ENCODE measurements at regions not wholly inside any gene's neighbourhood (a gene's known extent, or its start where the extent isn't known, plus 50 kb on each side); places are given as distances from the start of the nearest gene placed in this dataset.

- DNase-seq, result peak; percentile 43
- intact Hi-C loops (cut with DNase I), result no loop called here
- ATAC-seq, result peak; percentile 74 to 76
Observed at GRCh38 chr16:80369138-80369958, 171.4 kb upstream of the DYNLRB2 start.

- no peak for ATAC-seq
- intact Hi-C loops (cut with DNase I), result no loop called here
- no peak for DNase-seq
Observed at GRCh38 chr16:80367037-80367658, 173.6 kb upstream of the DYNLRB2 start.

GRCh38 chr16:80366023-80366422 is 174.8 kb upstream of the DYNLRB2 start:
- DNase-seq (no peak), ATAC-seq (no peak)
- intact Hi-C loops (cut with DNase I), result no loop called here

GRCh38 chr16:80362816-80363215 is 178.0 kb upstream of the DYNLRB2 start:
- no peak for ATAC-seq
- no peak for DNase-seq
- intact Hi-C loops (cut with DNase I), result no loop called here

- ATAC-seq (no peak), DNase-seq (no peak)
- intact Hi-C loops (cut with DNase I), result no loop called here
Observed at GRCh38 chr16:80356365-80356764, 184.4 kb upstream of the DYNLRB2 start.

GRCh38 chr16:80355335-80355734 is 185.5 kb upstream of the DYNLRB2 start:
- ATAC-seq, result no peak
- DNase-seq, result no peak
- intact Hi-C loops (cut with DNase I), result no loop called here

GRCh38 chr16:80350061-80350460 is 190.7 kb upstream of the DYNLRB2 start:
- DNase-seq (no peak), ATAC-seq (no peak)
- intact Hi-C loops (cut with DNase I), result no loop called here

GRCh38 chr16:80347900-80348299 is 192.9 kb upstream of the DYNLRB2 start:
- intact Hi-C loops (cut with DNase I), result no loop called here
- ATAC-seq, result peak; percentile 77 to 95
- DNase-seq, result peak; percentile 68

GRCh38 chr16:80347002-80347401 is 193.8 kb upstream of the DYNLRB2 start:
- DNase-seq, result no peak
- intact Hi-C loops (cut with DNase I), result no loop called here
- no peak for ATAC-seq

GRCh38 chr16:80346111-80346632 is 194.6 kb upstream of the DYNLRB2 start:
- intact Hi-C loops (cut with DNase I), result no loop called here
- DNase-seq, result no peak
- no peak for ATAC-seq

GRCh38 chr16:80345701-80346100 is 195.1 kb upstream of the DYNLRB2 start:
- ATAC-seq, result no peak
- intact Hi-C loops (cut with DNase I), result no loop called here
- no peak for DNase-seq

GRCh38 chr16:80344570-80344969 is 196.2 kb upstream of the DYNLRB2 start:
- intact Hi-C loops (cut with DNase I), result no loop called here
- no peak for ATAC-seq
- DNase-seq, result no peak

GRCh38 chr16:80341263-80341662 is 199.5 kb upstream of the DYNLRB2 start:
- no peak for DNase-seq
- ATAC-seq, result no peak
- intact Hi-C loops (cut with DNase I), result no loop called here

- DNase-seq (no peak), ATAC-seq (no peak)
- intact Hi-C loops (cut with DNase I), result no loop called here
Observed at GRCh38 chr16:80337786-80338185, 203.0 kb upstream of the DYNLRB2 start.

GRCh38 chr16:80330803-80331202 is 210.0 kb upstream of the DYNLRB2 start:
- ATAC-seq, result no peak
- intact Hi-C loops (cut with DNase I), result no loop called here
- no peak for DNase-seq

GRCh38 chr16:80330150-80330549 is 210.6 kb upstream of the DYNLRB2 start:
- ATAC-seq (no peak), DNase-seq (no peak)
- intact Hi-C loops (cut with DNase I), result no loop called here

- intact Hi-C loops (cut with DNase I), result no loop called here
- no peak for DNase-seq
- no peak for ATAC-seq
Observed at GRCh38 chr16:80327740-80328139, 213.1 kb upstream of the DYNLRB2 start.

- ATAC-seq (no peak), DNase-seq (no peak)
- intact Hi-C loops (cut with DNase I), result no loop called here
Observed at GRCh38 chr16:80324371-80324770, 216.4 kb upstream of the DYNLRB2 start.

- no peak for DNase-seq
- no peak for ATAC-seq
- intact Hi-C loops (cut with DNase I), result no loop called here
Observed at GRCh38 chr16:80323808-80324195, 217.0 kb upstream of the DYNLRB2 start.

- ATAC-seq, result no peak
- no peak for DNase-seq
- intact Hi-C loops (cut with DNase I), result no loop called here
Observed at GRCh38 chr16:80323187-80323807, 217.5 kb upstream of the DYNLRB2 start.
